Pancreas (tissue), 10 donors: ENCODE measurements at regions not wholly inside any gene's neighbourhood (a gene's known extent, or its start where the extent isn't known, plus 50 kb on each side); places are given as distances from the start of the nearest gene placed in this dataset.

Experiments
- ATAC-seq, 4 donors: fragments of 200-7000 bp; cut with Tn5 transposase; one replicate each; pipeline versions ENCODE4 v1.8.0 to v1.9.1; 2020; ENCODE audit warnings: mild to moderate bottlenecking in 4 of 4, moderate library complexity in 4 of 4
- DNase-seq, 6 donors: peaks; one replicate each; pipeline ENCODE4 v3.0.0-alpha.2; 2020
- FAIRE-seq: peaks from 2 replicates; lab custom pipeline; 2012; peaks lifted over from hg19 to GRCh38; lab: Jason Lieb, UNC
- H3K27ac ChIP-seq, 4 donors: fragments of 200-600 bp; sonication (generic); 1 replicate in 3 of 4; 2 replicates in 1 of 4; pipeline versions ENCODE4 v1.5.0 to v1.8.0; 2020
- H3K27me3 ChIP-seq, 4 donors: fragments of 200-600 bp; one replicate each; pipeline ENCODE4 v1.8.0; 2021
- H3K36me3 ChIP-seq, 3 donors: fragments of 200-600 bp; sonication (generic) in 1 of 3; one replicate each; pipeline versions ENCODE4 v1.5.0 to v1.8.0; 2020 to 2021
- H3K4me1 ChIP-seq, 3 donors: fragments of 200-600 bp; one replicate each; pipeline ENCODE4 v1.8.0; 2021
- H3K4me3 ChIP-seq, 4 donors: fragments of 200-600 bp; sonication (generic) in 2 of 4; one replicate each; pipeline versions ENCODE4 v1.5.0 to v1.8.0; 2020 to 2021
- H3K9me3 ChIP-seq, 4 donors: fragments of 200-600 bp; one replicate each; pipeline ENCODE4 v1.8.0; 2021
- WGBS, 2 donors: extraction: QIAGEN DNeasy Blood & Tissue Kit; methylation state at CpG; one replicate each; pipeline ENCODE4 v1.1.7; 2013; 5-methylcytosine and 5-hydroxymethylcytosine counted together
- intact Hi-C, 3 donors: fragments of 100-400 bp; cut with DNase I; formaldehyde crosslinking; loops; one replicate each; pipeline versions ENCODE4 v1.11.1 to v1.14.2; 2022
- TF ChIP-seq, protein P1 (sequence below), 4 donors: fragments of 200-600 bp; sonication (generic) in 3 of 4; IDR thresholded peaks; one replicate each; pipeline versions ENCODE4 v1.5.0 to v1.8.0; 2021; ENCODE audit warnings: antibody characterized with exemption in 4 of 4
- donor health status: healthy with polysubstance abuse.
- donor health status: DM: no; HTN: no; CAD: no; lungs with moderate emphysema.
- donor health status: DM: no; HTN: no; CAD: no.
- donor health status: control.
- donor health status: control.
- donor health status: Bipolar disorder and iron deficiency.
- donor health status: DM: yes; HTN: yes; CAD: no.
- donor health status: DM: no; HTN: no; CAD: no.
- donor health status: DM: no; HTN: no; CAD: no.
- donor health status: DM: yes; HTN: yes; CAD: no.

DNA sequence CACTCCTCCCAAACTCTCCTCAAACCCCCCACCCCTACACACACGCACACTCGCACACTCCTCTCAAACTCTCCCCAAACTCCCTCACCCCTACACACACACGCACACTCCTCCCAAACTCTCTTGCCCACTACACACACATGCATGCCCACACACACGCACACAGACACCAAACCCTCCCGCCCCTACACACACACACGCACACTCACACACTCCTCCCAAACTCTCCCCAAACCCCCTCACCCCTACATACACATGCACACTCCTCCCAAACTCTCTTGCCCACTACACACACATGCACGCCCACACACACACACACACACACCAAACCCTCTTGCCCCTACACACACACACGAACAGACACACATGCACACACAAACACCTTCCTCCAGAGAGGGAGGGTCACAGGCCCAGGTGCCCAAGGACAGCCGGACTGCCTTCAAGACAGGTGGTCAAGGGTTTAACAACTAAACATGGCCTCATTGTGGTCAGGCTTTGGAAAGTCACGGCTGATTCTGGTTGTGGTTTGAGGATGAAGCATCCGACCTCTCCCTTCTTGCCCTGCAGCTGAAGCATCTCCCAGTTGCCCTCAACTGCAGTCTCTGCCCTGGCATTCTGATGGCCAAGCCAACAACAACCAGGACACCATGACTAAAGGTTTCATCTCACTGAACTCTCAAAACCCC lies 72.3 kb upstream of the SNTG2 start:
- H3K9me3 ChIP-seq = no peaks in the 10 kb centered on the region
- intact Hi-C loops = no loop called here
- no peak overlapping the region for H3K27ac ChIP-seq
- WGBS, 2 donors = 68 to 75% methylated on average over 11 of the region's 11 CpGs
- H3K4me3 ChIP-seq = no peak overlapping the region
- TF ChIP-seq, protein P1, sequence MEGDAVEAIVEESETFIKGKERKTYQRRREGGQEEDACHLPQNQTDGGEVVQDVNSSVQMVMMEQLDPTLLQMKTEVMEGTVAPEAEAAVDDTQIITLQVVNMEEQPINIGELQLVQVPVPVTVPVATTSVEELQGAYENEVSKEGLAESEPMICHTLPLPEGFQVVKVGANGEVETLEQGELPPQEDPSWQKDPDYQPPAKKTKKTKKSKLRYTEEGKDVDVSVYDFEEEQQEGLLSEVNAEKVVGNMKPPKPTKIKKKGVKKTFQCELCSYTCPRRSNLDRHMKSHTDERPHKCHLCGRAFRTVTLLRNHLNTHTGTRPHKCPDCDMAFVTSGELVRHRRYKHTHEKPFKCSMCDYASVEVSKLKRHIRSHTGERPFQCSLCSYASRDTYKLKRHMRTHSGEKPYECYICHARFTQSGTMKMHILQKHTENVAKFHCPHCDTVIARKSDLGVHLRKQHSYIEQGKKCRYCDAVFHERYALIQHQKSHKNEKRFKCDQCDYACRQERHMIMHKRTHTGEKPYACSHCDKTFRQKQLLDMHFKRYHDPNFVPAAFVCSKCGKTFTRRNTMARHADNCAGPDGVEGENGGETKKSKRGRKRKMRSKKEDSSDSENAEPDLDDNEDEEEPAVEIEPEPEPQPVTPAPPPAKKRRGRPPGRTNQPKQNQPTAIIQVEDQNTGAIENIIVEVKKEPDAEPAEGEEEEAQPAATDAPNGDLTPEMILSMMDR (IDR thresholded peaks at IDR 0.05) = no peak
- ATAC-seq (no peak), FAIRE-seq (no peak), DNase-seq (no peak)
- no peaks in the 10 kb centered on the region for H3K4me1 ChIP-seq
- no peaks in the 10 kb centered on the region for H3K36me3 ChIP-seq
- H3K27me3 ChIP-seq = peaks cover 0 to 8% (median 0%) of the 10 kb centered on the region in 4 donors

DNA sequence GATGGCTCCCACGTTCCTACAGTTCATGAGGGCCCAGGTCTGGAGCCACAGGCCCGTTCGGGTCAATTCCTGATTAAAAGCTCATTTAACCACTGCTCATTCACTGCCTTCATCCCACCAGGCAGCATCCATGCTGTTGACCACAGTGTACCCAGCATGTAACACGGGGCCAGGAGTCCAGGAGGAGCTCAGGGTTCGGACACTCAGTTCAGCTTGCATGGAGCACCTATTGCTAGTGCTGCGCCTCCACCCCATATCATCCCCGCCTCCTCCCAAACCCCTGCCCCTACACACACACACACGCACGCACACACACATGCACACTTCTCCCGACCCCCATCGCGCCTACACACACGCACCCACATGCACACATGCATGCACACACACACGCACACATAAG lies 72.9 kb upstream of the SNTG2 start:
- TF ChIP-seq, protein P1 (IDR thresholded peaks at IDR 0.05) = no peak
- peaks cover 0 to 4% (median 0%) of the 10 kb centered on the region in 4 donors for H3K27me3 ChIP-seq
- no peaks in the 10 kb centered on the region for H3K36me3 ChIP-seq
- H3K4me3 ChIP-seq = no peak overlapping the region
- ATAC-seq = no peak
- no peak overlapping the region for H3K27ac ChIP-seq
- no peaks in the 10 kb centered on the region for H3K4me1 ChIP-seq
- 78 to 88% methylated on average over 14 of the region's 14 CpGs for WGBS, 2 donors
- no peaks in the 10 kb centered on the region for H3K9me3 ChIP-seq
- intact Hi-C loops = no loop called here
- no peak for DNase-seq
- no peak for FAIRE-seq

DNA sequence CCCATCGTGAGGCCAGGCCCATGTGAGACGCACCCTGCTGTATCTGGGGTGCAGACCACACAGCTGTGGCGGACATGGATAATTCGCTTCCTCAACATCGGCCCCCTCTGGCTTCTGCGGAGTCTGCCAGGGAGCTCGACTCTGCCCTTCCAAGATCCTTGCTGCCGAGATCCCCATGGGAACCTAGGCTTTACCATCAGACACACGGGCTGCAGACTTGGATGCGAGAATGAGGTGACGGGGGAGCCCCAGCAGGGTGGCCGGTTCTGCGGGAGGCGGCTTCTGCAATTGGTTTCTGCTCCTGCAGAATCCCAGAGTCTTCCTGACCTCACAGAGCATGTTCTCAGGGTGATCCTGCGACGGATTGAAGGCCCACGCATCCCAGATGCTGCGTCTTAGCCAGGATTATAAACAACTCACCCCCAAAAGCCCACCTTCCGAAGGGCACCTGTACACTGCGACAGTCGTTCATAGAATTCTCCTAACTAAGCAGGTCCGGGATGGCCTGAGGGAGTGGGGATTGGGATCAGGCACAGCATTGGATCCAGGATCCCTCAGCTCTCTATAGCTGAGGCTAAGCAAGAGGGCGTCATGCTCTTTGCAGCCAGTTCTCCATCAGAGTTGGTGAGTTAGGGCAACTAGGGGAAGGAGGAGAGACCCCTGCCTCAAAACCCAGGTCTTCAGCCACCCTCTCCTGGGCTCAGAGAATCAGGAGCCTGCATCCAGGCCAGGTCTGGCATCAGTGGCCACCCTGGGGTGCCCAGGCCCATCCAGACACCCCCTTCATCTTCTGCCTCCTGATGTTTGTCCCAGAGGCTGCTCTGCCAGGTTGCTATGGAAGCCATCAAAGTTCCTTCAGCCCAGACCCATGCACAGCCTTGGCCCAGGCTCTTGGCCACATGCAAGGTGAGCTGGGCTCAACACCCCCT lies 74.7 kb upstream of the SNTG2 start:
- H3K4me3 ChIP-seq = no peak overlapping the region
- no peak overlapping the region for H3K27ac ChIP-seq
- FAIRE-seq = no peak
- WGBS, 2 donors = 70 to 77% methylated on average over 23 of the region's 23 CpGs
- no peaks in the 10 kb centered on the region for H3K4me1 ChIP-seq
- intact Hi-C loops = no loop called here
- H3K27me3 ChIP-seq = peaks cover 0 to 4% (median 0%) of the 10 kb centered on the region in 4 donors
- TF ChIP-seq, protein P1 (IDR thresholded peaks at IDR 0.05) = no peak
- H3K36me3 ChIP-seq = no peaks in the 10 kb centered on the region
- ATAC-seq = no peak
- DNase-seq = no peak
- no peaks in the 10 kb centered on the region for H3K9me3 ChIP-seq

DNA sequence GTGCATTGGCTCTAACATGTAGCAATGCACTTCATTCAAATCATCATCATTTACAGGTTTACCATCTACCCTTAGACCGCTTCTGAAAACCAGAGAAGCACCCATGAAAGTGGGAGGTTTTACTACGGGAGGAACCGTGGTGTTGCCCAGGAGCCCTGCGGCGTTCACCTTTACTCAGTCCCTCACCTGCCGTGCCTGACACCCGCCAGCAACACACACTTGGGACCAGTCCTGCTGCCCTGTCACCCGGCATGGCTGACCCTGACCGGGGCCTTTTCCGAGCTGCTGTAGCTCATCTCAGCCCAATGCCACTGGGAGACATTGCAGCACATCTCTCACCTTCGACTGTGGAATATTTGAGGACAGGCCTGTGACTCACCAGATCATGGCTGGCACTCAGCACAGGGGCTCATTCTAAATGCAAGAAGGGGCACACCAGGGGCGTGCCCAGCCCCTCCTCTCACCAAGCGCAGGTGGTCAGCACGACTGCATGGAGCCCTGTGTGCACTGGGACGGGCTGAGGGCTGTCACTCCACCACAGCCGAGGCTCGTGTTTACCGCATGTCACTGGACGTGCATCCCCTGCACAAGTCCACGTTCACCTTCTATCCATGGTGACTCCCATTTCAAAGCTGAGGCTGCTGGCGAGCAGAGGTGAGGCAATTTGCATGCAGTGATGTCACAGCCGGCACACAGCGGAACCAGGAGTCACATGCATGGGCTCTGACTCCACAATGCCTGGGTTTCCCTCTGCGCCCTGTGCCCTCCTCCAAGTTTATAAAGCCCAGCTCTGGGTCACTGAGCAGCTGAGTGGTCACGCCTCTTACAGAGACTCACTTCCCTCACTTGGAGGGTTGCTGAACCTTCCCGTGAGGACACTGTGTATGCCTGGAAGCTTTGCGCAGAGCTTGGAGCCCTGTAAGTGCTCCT lies 76.7 kb upstream of the SNTG2 start:
- H3K4me3 ChIP-seq = no peak overlapping the region
- H3K27me3 ChIP-seq = no peaks in the 10 kb centered on the region
- DNase-seq = no peak
- no peaks in the 10 kb centered on the region for H3K36me3 ChIP-seq
- intact Hi-C loops = no loop called here
- WGBS, 2 donors = 61 to 66% methylated on average over 27 of the region's 27 CpGs
- FAIRE-seq = no peak
- ATAC-seq = no peak
- no peak overlapping the region for H3K27ac ChIP-seq
- H3K4me1 ChIP-seq = no peaks in the 10 kb centered on the region
- no peaks in the 10 kb centered on the region for H3K9me3 ChIP-seq
- TF ChIP-seq, protein P1 (IDR thresholded peaks at IDR 0.05) = no peak
